ENCODE measurements at regions not wholly inside any gene's neighbourhood (a gene's known extent, or its start where the extent isn't known, plus 50 kb on each side); places are given as distances from the start of the nearest gene placed in this dataset.

GRCh38 chr12:63410197-63410596 lies 258.1 kb downstream of the DPY19L2 start:
- TF ChIP-seq ZBTB7A (IDR thresholded peaks at IDR 0.05; ENCODE audit: low read depth) (no peak), CEBPB (IDR thresholded peaks at IDR 0.05) (no peak), TAF1 (IDR thresholded peaks at IDR 0.05; ENCODE audit: low read depth) (no peak), YY1 (IDR thresholded peaks at IDR 0.05; ENCODE audit: low read depth) (no peak), EP300 (IDR thresholded peaks at IDR 0.05; ENCODE audit: borderline replicate concordance) (no peak), RAD21 (IDR thresholded peaks at IDR 0.05; ENCODE audit: low read depth) (no peak), NFIC (IDR thresholded peaks at IDR 0.05) (no peak), CREB1 (IDR thresholded peaks at IDR 0.05; ENCODE audit: low read depth) (no peak), EGR1 (IDR thresholded peaks at IDR 0.05) (no peak), TEAD4 (IDR thresholded peaks at IDR 0.05) (no peak)
- TF ChIP-seq, protein P1, sequence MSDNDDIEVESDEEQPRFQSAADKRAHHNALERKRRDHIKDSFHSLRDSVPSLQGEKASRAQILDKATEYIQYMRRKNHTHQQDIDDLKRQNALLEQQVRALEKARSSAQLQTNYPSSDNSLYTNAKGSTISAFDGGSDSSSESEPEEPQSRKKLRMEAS (IDR thresholded peaks at IDR 0.05): no peak
- TF ChIP-seq, protein P2, sequence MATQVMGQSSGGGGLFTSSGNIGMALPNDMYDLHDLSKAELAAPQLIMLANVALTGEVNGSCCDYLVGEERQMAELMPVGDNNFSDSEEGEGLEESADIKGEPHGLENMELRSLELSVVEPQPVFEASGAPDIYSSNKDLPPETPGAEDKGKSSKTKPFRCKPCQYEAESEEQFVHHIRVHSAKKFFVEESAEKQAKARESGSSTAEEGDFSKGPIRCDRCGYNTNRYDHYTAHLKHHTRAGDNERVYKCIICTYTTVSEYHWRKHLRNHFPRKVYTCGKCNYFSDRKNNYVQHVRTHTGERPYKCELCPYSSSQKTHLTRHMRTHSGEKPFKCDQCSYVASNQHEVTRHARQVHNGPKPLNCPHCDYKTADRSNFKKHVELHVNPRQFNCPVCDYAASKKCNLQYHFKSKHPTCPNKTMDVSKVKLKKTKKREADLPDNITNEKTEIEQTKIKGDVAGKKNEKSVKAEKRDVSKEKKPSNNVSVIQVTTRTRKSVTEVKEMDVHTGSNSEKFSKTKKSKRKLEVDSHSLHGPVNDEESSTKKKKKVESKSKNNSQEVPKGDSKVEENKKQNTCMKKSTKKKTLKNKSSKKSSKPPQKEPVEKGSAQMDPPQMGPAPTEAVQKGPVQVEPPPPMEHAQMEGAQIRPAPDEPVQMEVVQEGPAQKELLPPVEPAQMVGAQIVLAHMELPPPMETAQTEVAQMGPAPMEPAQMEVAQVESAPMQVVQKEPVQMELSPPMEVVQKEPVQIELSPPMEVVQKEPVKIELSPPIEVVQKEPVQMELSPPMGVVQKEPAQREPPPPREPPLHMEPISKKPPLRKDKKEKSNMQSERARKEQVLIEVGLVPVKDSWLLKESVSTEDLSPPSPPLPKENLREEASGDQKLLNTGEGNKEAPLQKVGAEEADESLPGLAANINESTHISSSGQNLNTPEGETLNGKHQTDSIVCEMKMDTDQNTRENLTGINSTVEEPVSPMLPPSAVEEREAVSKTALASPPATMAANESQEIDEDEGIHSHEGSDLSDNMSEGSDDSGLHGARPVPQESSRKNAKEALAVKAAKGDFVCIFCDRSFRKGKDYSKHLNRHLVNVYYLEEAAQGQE (IDR thresholded peaks at IDR 0.05; ENCODE audit: low read depth): no peak
